OCI-LY7 (cell line): ENCODE measurements at regions not wholly inside any gene's neighbourhood (a gene's known extent, or its start where the extent isn't known, plus 50 kb on each side); places are given as distances from the start of the nearest gene placed in this dataset.

Experiments
- BruUV-seq: library from RNA; stranded (reverse); fragments of 400-500 nt; replicated peaks from 2 replicates; lab custom pipeline; 2021; lab: Mats Ljungman, UMichigan
- CTCF ChIA-PET: fragments of 300-600 bp; sonication (Branson Sonifier 250); formaldehyde crosslinking; loops from one replicate; lab custom pipeline; 2022; ENCODE audit warnings: antibody characterized with exemption; ENCODE audit not compliant: unreplicated experiment; lab: Charles Lee
- POLR2A ChIA-PET: fragments of 300-600 bp; sonication (Branson Sonifier 250); formaldehyde crosslinking; loops from one replicate; lab custom pipeline; 2022; ENCODE audit warnings: antibody characterized with exemption; lab: Charles Lee
- DNase-seq: peaks from one replicate; pipeline ENCODE4 v3.0.0-alpha.2; 2015; ENCODE audit warnings: low spot score
- H2AFZ ChIP-seq: fragments of 200-600 bp; sonication (generic), shearing (Covaris generic); 2 replicates; pipeline ENCODE4 v1.6.1; 2014; ENCODE audit warnings: mild to moderate bottlenecking, antibody characterized with exemption, low read length, moderate library complexity
- H3K27ac ChIP-seq: fragments of 200-600 bp; sonication (generic); 2 replicates; pipeline ENCODE4 v1.5.1; 2014; ENCODE audit warnings: mixed run types, low read depth, mild to moderate bottlenecking, moderate library complexity, low read length, inconsistent platforms; ENCODE audit not compliant: poor library complexity, severe bottlenecking
- H3K36me3 ChIP-seq: fragments of 200-600 bp; sonication (generic); 2 replicates; pipeline ENCODE4 v1.6.1; 2014; ENCODE audit warnings: mild to moderate bottlenecking, antibody characterized with exemption, low read length, moderate library complexity, mixed read lengths; ENCODE audit not compliant: insufficient read depth
- H3K4me1 ChIP-seq: fragments of 200-600 bp; sonication (generic); 2 replicates; pipeline ENCODE4 v1.5.1; 2014; ENCODE audit warnings: mild to moderate bottlenecking, low read length; ENCODE audit not compliant: insufficient read depth, poor library complexity, severe bottlenecking
- H3K4me2 ChIP-seq: fragments of 200-600 bp; sonication (generic); 2 replicates; pipeline ENCODE4 v1.6.1; 2014; ENCODE audit warnings: mild to moderate bottlenecking, low read length
- H3K4me3 ChIP-seq: fragments of 200-600 bp; sonication (generic); 2 replicates; pipeline ENCODE4 v1.5.1; 2014; ENCODE audit warnings: mild to moderate bottlenecking, low read depth, low read length; ENCODE audit not compliant: poor library complexity, severe bottlenecking
- H3K79me2 ChIP-seq: fragments of 200-600 bp; sonication (generic); 2 replicates; pipeline ENCODE4 v1.6.1; 2016; ENCODE audit warnings: low read depth, mild to moderate bottlenecking, low read length, moderate library complexity, mixed read lengths; ENCODE audit not compliant: insufficient read depth
- H3K9me2 ChIP-seq: fragments of 200-600 bp; sonication (generic); 2 replicates; pipeline ENCODE4 v1.6.1; 2016; ENCODE audit warnings: mild to moderate bottlenecking, low read length, mixed read lengths; ENCODE audit not compliant: insufficient read depth
- H3K9me3 ChIP-seq: fragments of 200-600 bp; sonication (generic); 2 replicates; pipeline ENCODE4 v1.6.1; 2014; ENCODE audit warnings: mild to moderate bottlenecking, mixed run types, low read length, mixed read lengths
- H4K20me1 ChIP-seq: fragments of 200-600 bp; sonication (generic); 2 replicates; pipeline ENCODE4 v1.6.1; 2014; ENCODE audit warnings: mild to moderate bottlenecking, antibody characterized with exemption, low read length, moderate library complexity, mixed read lengths; ENCODE audit not compliant: insufficient read depth
- CTCF ChIP-seq: fragments of 200-600 bp; sonication (generic); conservative IDR thresholded peaks from 2 replicates; pipeline ENCODE4 v1.5.1; 2014; ENCODE audit warnings: mild to moderate bottlenecking, antibody characterized with exemption, low read length, moderate library complexity, mixed read lengths
- EZH2phosphoT487 ChIP-seq: fragments of 200-600 bp; sonication (generic); IDR thresholded peaks from 2 replicates; pipeline ENCODE4 v1.6.1; 2018; ENCODE audit warnings: low read depth, borderline replicate concordance, mild to moderate bottlenecking, mixed run types, antibody characterized with exemption, low read length, moderate library complexity, mixed read lengths
- intact Hi-C: fragments of 100-400 bp; cut with micrococcal nuclease; formaldehyde crosslinking; loops from one replicate; pipeline ENCODE4 v1.10.0; 2022; ENCODE audit not compliant: unreplicated experiment

GRCh38 chr4:28176942-28177341 lies 1316.3 kb downstream of the STIM2 start:
- no peak for DNase-seq
- Histone ChIP-seq H3K4me1 (no peaks in the 10 kb centered on the region), H3K79me2 (no peaks in the 10 kb centered on the region), H3K4me2 (no peak overlapping the region), H4K20me1 (no peaks in the 10 kb centered on the region), H3K4me3 (no peak overlapping the region), H2AFZ (no peak overlapping the region), H3K27ac (no peak overlapping the region), H3K9me3 (no peaks in the 10 kb centered on the region), H3K9me2 (no peaks in the 10 kb centered on the region), H3K36me3 (no peaks in the 10 kb centered on the region)
- no TSS peak for BruUV-seq
- TF ChIP-seq CTCF (no peak), EZH2phosphoT487 (no peak)
- POLR2A ChIA-PET = no interaction called here
- intact Hi-C loops = no loop called here
- CTCF ChIA-PET = no interaction called here

- Histone ChIP-seq H3K4me3 (no peak overlapping the region), H4K20me1 (no peaks in the 10 kb centered on the region), H3K4me1 (no peaks in the 10 kb centered on the region), H3K36me3 (no peaks in the 10 kb centered on the region), H3K79me2 (no peaks in the 10 kb centered on the region), H3K9me2 (no peaks in the 10 kb centered on the region), H3K9me3 (no peaks in the 10 kb centered on the region), H3K4me2 (no peak overlapping the region), H2AFZ (no peak overlapping the region), H3K27ac (no peak overlapping the region)
- no peak for DNase-seq
- TF ChIP-seq CTCF = no peak
- TF ChIP-seq EZH2phosphoT487 = no peak
- ChIA-PET CTCF (no interaction called here), POLR2A (no interaction called here)
- BruUV-seq = no TSS peak
- intact Hi-C loops = no loop called here
Measured at GRCh38 chr4:28177641-28178040, 1317.0 kb downstream of the STIM2 start.

- POLR2A ChIA-PET = interaction anchor here (0.7 kb wide), 1 partner anchor 62 kb away, joined by 3 read pairs; no protein-coding TSS in a partner anchor
- H4K20me1 ChIP-seq = no peaks in the 10 kb centered on the region
- intact Hi-C loops = no loop called here
- no peaks in the 10 kb centered on the region for H3K4me1 ChIP-seq
- H3K9me2 ChIP-seq = no peaks in the 10 kb centered on the region
- H3K36me3 ChIP-seq = no peaks in the 10 kb centered on the region
- BruUV-seq = no TSS peak
- TF ChIP-seq CTCF (no peak), EZH2phosphoT487 (no peak)
- no peaks in the 10 kb centered on the region for H3K9me3 ChIP-seq
- H2AFZ ChIP-seq = no peak overlapping the region
- H3K27ac ChIP-seq = no peak overlapping the region
- H3K79me2 ChIP-seq = no peaks in the 10 kb centered on the region
- H3K4me3 ChIP-seq = no peak overlapping the region
- CTCF ChIA-PET = no interaction called here
- H3K4me2 ChIP-seq = no peak overlapping the region
- DNase-seq = no peak
Measured at GRCh38 chr4:28179126-28179525, 1318.5 kb downstream of the STIM2 start.
